ENCODE measurements at regions not wholly inside any gene's neighbourhood (a gene's known extent, or its start where the extent isn't known, plus 50 kb on each side); places are given as distances from the start of the nearest gene placed in this dataset.

GRCh38 chr12:127411981-127412380, 855.0 kb upstream of the TMEM132C start:
- no peak overlapping the region for H3K4me3 Mint-ChIP-seq (ENCODE audit: low read depth, unreplicated experiment)
- no peak for TF ChIP-seq CTCF (IDR thresholded peaks at IDR 0.05; ENCODE audit: unreplicated experiment)
- no peaks in the 10 kb centered on the region for H3K36me3 Mint-ChIP-seq (ENCODE audit: insufficient read depth, unreplicated experiment)
- no peak for DNase-seq
- H3K27me3 Mint-ChIP-seq (ENCODE audit: unreplicated experiment) = no peaks in the 10 kb centered on the region
- CTCF ChIA-PET = no interaction called here
- BruUV-seq (replicated peaks) = no TSS peak
- intact Hi-C loops (cut with micrococcal nuclease; ENCODE audit: unreplicated experiment) = no loop called here
- no peaks in the 10 kb centered on the region for H3K4me1 Mint-ChIP-seq (ENCODE audit: low read depth, unreplicated experiment)
- H3K27ac Mint-ChIP-seq (ENCODE audit: unreplicated experiment) = no peak overlapping the region
- H3K9me3 Mint-ChIP-seq (ENCODE audit: low read depth, unreplicated experiment) = peaks cover 9% of the 10 kb centered on the region

GRCh38 chr12:127412866-127413265, 854.1 kb upstream of the TMEM132C start:
- Mint-ChIP-seq H3K4me1 (ENCODE audit: low read depth, unreplicated experiment) (no peaks in the 10 kb centered on the region), H3K9me3 (ENCODE audit: low read depth, unreplicated experiment) (peaks cover 15% of the 10 kb centered on the region), H3K27me3 (ENCODE audit: unreplicated experiment) (no peaks in the 10 kb centered on the region), H3K36me3 (ENCODE audit: insufficient read depth, unreplicated experiment) (no peaks in the 10 kb centered on the region), H3K27ac (ENCODE audit: unreplicated experiment) (no peak overlapping the region), H3K4me3 (ENCODE audit: low read depth, unreplicated experiment) (no peak overlapping the region)
- no peak for DNase-seq
- TF ChIP-seq CTCF (IDR thresholded peaks at IDR 0.05; ENCODE audit: unreplicated experiment) = no peak
- intact Hi-C loops (cut with micrococcal nuclease; ENCODE audit: unreplicated experiment) = no loop called here
- BruUV-seq (replicated peaks) = no TSS peak
- CTCF ChIA-PET = no interaction called here

- TF ChIP-seq CTCF (IDR thresholded peaks at IDR 0.05; ENCODE audit: unreplicated experiment) = no peak
- no peak overlapping the region for H3K27ac Mint-ChIP-seq (ENCODE audit: unreplicated experiment)
- peaks cover 23% of the 10 kb centered on the region for H3K9me3 Mint-ChIP-seq (ENCODE audit: low read depth, unreplicated experiment)
- intact Hi-C loops (cut with micrococcal nuclease; ENCODE audit: unreplicated experiment) = no loop called here
- no peaks in the 10 kb centered on the region for H3K36me3 Mint-ChIP-seq (ENCODE audit: insufficient read depth, unreplicated experiment)
- H3K27me3 Mint-ChIP-seq (ENCODE audit: unreplicated experiment) = no peaks in the 10 kb centered on the region
- no TSS peak for BruUV-seq (replicated peaks)
- no peak overlapping the region for H3K4me3 Mint-ChIP-seq (ENCODE audit: low read depth, unreplicated experiment)
- H3K4me1 Mint-ChIP-seq (ENCODE audit: low read depth, unreplicated experiment) = no peaks in the 10 kb centered on the region
- no peak for DNase-seq
- CTCF ChIA-PET = no interaction called here
These were observed 852.8 kb upstream of the TMEM132C start for GRCh38 chr12:127414186-127414585.

- TF ChIP-seq CTCF (IDR thresholded peaks at IDR 0.05; ENCODE audit: unreplicated experiment) = no peak
- BruUV-seq (replicated peaks) = no TSS peak
- Mint-ChIP-seq H3K27me3 (ENCODE audit: unreplicated experiment) (no peaks in the 10 kb centered on the region), H3K4me1 (ENCODE audit: low read depth, unreplicated experiment) (no peaks in the 10 kb centered on the region), H3K36me3 (ENCODE audit: insufficient read depth, unreplicated experiment) (no peaks in the 10 kb centered on the region), H3K4me3 (ENCODE audit: low read depth, unreplicated experiment) (no peak overlapping the region), H3K9me3 (ENCODE audit: low read depth, unreplicated experiment) (peaks cover 23% of the 10 kb centered on the region), H3K27ac (ENCODE audit: unreplicated experiment) (no peak overlapping the region)
- DNase-seq = no peak
- CTCF ChIA-PET = no interaction called here
- intact Hi-C loops (cut with micrococcal nuclease; ENCODE audit: unreplicated experiment) = no loop called here
These were observed 852.3 kb upstream of the TMEM132C start for GRCh38 chr12:127414636-127415035.

GRCh38 chr12:127416796-127417195, 850.2 kb upstream of the TMEM132C start:
- no peaks in the 10 kb centered on the region for H3K4me1 Mint-ChIP-seq (ENCODE audit: low read depth, unreplicated experiment)
- DNase-seq = no peak
- no peak overlapping the region for H3K4me3 Mint-ChIP-seq (ENCODE audit: low read depth, unreplicated experiment)
- H3K27ac Mint-ChIP-seq (ENCODE audit: unreplicated experiment) = no peak overlapping the region
- no peaks in the 10 kb centered on the region for H3K36me3 Mint-ChIP-seq (ENCODE audit: insufficient read depth, unreplicated experiment)
- BruUV-seq (replicated peaks) = no TSS peak
- peaks cover 24% of the 10 kb centered on the region for H3K9me3 Mint-ChIP-seq (ENCODE audit: low read depth, unreplicated experiment)
- CTCF ChIA-PET = no interaction called here
- H3K27me3 Mint-ChIP-seq (ENCODE audit: unreplicated experiment) = no peaks in the 10 kb centered on the region
- intact Hi-C loops (cut with micrococcal nuclease; ENCODE audit: unreplicated experiment) = no loop called here
- no peak for TF ChIP-seq CTCF (IDR thresholded peaks at IDR 0.05; ENCODE audit: unreplicated experiment)
